Fibroblast of skin of left biceps (primary cell): ENCODE measurements at regions not wholly inside any gene's neighbourhood (a gene's known extent, or its start where the extent isn't known, plus 50 kb on each side); places are given as distances from the start of the nearest gene placed in this dataset.
"Not testable (repeated sequence)": the region's sequence is repeated elsewhere in the genome, so short reads cannot be mapped to it uniquely, and the experiment has no call there.

Source experiments
- DNase-seq, 2 experiments: peaks; one replicate each; pipeline ENCODE4 v3.0.0-alpha.2; 2013; ENCODE audit warnings: low read depth in 2 of 2

DNA sequence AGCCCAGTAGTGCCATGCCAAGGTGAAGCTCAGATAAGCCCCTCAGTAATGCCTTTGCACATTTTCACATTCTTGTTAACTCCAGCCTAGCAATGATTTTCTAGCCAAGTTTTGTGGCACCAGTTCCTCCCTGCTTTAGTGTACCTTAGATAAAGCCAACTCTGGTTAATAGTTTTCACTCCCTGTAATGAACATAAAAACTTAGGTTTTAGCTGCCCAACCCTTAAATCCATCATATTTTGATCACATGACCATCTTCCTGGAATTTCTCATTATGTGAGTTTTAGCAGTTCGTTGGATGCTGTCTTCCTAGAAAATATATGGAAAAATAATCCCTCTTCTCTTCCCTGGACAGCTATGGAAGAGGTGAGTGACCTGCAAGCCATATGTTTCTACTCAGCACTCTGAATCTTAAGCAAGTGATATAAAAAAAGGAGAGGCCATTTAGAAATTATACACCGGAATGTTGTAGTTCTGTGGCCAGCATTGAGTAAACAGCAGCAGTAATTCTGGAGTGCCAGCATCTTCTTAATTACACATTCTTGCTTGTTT lies 62.2 kb upstream of the P2RY1 start:
- no peak for DNase-seq

- DNase-seq = no peak
Measured at GRCh38 chr3:152773633-152774032, 61.3 kb upstream of the P2RY1 start.

GRCh38 chr3:152774230-152774629 lies 60.7 kb upstream of the P2RY1 start:
- DNase-seq = not testable (repeated sequence)

DNA sequence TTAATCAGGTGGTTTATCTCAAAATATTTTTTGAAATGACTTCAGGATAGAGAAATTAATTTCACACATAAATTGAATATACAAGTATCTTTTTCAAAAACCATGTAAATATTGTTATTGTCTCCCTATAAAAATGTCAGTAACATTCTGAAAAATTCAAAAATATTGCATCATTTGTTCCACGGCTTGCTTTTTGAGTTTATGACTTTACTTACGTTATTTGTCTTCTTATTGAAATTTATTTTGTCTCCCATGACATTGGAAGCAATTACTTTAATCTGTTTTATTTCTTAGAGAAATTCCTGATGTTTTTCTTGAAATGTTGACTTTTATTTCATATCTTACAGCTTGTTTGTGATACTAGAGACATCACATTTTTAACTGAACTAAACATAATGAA lies 56.9 kb upstream of the P2RY1 start:
- no peak for DNase-seq

- peak; percentile 44 to 55 for DNase-seq
Measured at GRCh38 chr3:152779653-152780052, 55.3 kb upstream of the P2RY1 start.

GRCh38 chr3:152780553-152780952 lies 54.4 kb upstream of the P2RY1 start:
- peak in 1 of 2 experiments; percentile 2 for DNase-seq

GRCh38 chr3:152785051-152785450 lies 49.9 kb upstream of the P2RY1 start:
- no peak for DNase-seq
